ENCODE measurements at regions not wholly inside any gene's neighbourhood (a gene's known extent, or its start where the extent isn't known, plus 50 kb on each side); places are given as distances from the start of the nearest gene placed in this dataset.

DNA sequence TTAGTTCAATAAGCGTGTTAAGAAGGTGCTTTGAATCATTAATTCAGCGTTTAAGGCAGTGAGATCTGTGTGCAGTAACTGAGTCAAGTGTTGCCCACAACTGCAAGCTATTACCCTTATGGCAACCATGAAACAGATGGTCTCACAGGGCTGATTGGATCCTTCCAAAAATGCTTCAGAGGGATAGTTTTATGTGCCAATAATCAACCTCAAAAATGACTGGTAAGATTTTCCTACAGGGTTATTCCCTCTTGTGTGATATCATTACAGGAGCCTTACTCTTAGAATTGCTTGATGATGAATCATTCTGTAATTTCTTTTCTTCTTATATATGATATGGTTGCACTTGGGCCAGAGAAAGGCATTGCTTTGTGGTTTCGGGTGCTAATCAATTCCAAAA lies 1299.2 kb upstream of the ATXN8OS start:
- H3K36me3 ChIP-seq (ENCODE audit: control insufficient read depth in 1 of 2, insufficient read depth in 2 of 2, low read length in 1 of 2): no peaks in the 10 kb centered on the region
- DNase-seq (no peak), ATAC-seq (ENCODE audit: low FRiP score) (no peak)
- no peaks in the 10 kb centered on the region for H3K4me1 ChIP-seq (ENCODE audit: control insufficient read depth in 1 of 2, insufficient read depth in 2 of 2, low read length in 2 of 2)
- H3K9me3 ChIP-seq (ENCODE audit: control insufficient read depth, low read length): no peaks in the 10 kb centered on the region
- no peak overlapping the region for H3K4me3 ChIP-seq (ENCODE audit: low read length in 2 of 2)
- intact Hi-C loops (cut with DNase I): no loop called here
- no peak overlapping the region for H3K27ac ChIP-seq (ENCODE audit: low read depth in 1 of 2, low read length in 2 of 2)
- no peaks in the 10 kb centered on the region for H3K27me3 ChIP-seq (ENCODE audit: control insufficient read depth in 1 of 2, insufficient read depth in 2 of 2, low read length in 1 of 2)
- 73 to 79% methylated on average over 3 of the region's 3 CpGs for WGBS, 2 donors

DNA sequence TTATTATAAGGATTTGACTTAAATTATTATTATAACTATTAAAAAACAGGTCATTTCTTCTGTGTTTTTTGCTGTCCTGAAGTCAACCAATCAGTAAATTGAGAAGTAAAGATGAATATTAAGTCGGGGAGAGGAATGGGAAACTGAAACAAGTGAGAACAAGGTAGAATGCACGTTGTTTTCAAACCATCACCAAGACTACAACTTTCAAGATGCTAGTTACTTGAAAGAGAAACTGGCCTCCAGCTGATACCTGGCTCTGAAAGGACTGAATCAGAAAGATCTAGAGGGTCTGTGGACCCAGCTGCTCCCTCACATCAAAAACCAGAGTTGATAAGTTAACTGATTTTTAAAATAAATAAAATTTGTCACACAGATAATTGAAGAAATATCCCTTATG lies 1301.5 kb upstream of the ATXN8OS start:
- no peaks in the 10 kb centered on the region for H3K36me3 ChIP-seq (ENCODE audit: control insufficient read depth in 1 of 2, insufficient read depth in 2 of 2, low read length in 1 of 2)
- H3K27me3 ChIP-seq (ENCODE audit: control insufficient read depth in 1 of 2, insufficient read depth in 2 of 2, low read length in 1 of 2): no peaks in the 10 kb centered on the region
- H3K9me3 ChIP-seq (ENCODE audit: control insufficient read depth, low read length): no peaks in the 10 kb centered on the region
- ATAC-seq (ENCODE audit: low FRiP score) (no peak), DNase-seq (no peak)
- no peak overlapping the region for H3K27ac ChIP-seq (ENCODE audit: low read depth in 1 of 2, low read length in 2 of 2)
- intact Hi-C loops (cut with DNase I): no loop called here
- no peak overlapping the region for H3K4me3 ChIP-seq (ENCODE audit: low read length in 2 of 2)
- WGBS, 2 donors: 65 to 68% methylated on average over 2 of the region's 2 CpGs
- no peaks in the 10 kb centered on the region for H3K4me1 ChIP-seq (ENCODE audit: control insufficient read depth in 1 of 2, insufficient read depth in 2 of 2, low read length in 2 of 2)

DNA sequence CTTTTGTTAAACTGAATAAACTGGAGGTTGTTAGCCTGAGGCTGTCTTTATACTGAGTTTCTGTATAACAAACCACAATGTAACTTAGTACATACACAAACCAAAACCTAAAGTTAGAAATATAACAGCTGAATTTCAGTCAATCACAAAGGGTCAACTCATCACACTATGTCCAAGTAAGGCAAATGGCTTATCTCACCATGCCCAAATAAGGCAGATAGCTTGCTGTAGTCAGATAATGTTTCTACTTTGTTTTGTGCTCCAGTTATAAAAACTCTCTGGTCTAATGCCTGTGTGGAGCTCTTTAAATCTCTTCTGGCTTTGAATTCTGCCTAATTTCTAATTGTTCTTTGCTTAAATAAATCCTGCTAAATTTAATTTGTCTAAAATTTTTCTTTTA lies 1323.4 kb upstream of the ATXN8OS start:
- no peaks in the 10 kb centered on the region for H3K9me3 ChIP-seq (ENCODE audit: control insufficient read depth, low read length)
- no peaks in the 10 kb centered on the region for H3K4me1 ChIP-seq (ENCODE audit: control insufficient read depth in 1 of 2, insufficient read depth in 2 of 2, low read length in 2 of 2)
- no peak overlapping the region for H3K4me3 ChIP-seq (ENCODE audit: low read length in 2 of 2)
- no peak overlapping the region for H3K27ac ChIP-seq (ENCODE audit: low read depth in 1 of 2, low read length in 2 of 2)
- no peaks in the 10 kb centered on the region for H3K27me3 ChIP-seq (ENCODE audit: control insufficient read depth in 1 of 2, insufficient read depth in 2 of 2, low read length in 1 of 2)
- no peak for ATAC-seq (ENCODE audit: low FRiP score)
- intact Hi-C loops (cut with DNase I): no loop called here
- DNase-seq: no peak
- H3K36me3 ChIP-seq (ENCODE audit: control insufficient read depth in 1 of 2, insufficient read depth in 2 of 2, low read length in 1 of 2): no peaks in the 10 kb centered on the region

DNA sequence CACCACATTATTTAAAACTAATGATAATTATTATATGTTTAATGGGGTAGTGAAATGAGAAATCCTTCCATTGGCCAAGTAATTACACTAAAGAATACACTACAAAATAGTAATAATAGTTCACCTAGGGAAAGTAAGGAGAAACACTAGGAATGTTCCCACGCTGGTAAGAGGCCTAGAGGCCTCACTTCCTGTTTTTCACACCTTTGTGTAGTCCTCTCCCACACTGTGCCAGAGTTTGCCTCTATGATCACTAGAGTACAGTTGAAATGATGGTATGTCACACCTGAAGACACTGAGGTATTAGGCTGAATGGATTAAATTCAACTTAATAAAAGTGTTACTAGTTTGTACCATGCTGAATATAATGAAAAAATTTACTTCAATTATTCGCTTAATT lies 1348.0 kb upstream of the ATXN8OS start:
- no peak for ATAC-seq (ENCODE audit: low FRiP score)
- intact Hi-C loops (cut with DNase I): loop anchor here in 1 of 2 donors (10.0 kb wide), 1 partner anchor 785 kb away; no protein-coding TSS in a partner anchor
- no peak for DNase-seq
- 77 to 80% methylated on average over 2 of the region's 2 CpGs for WGBS, 2 donors
- Histone ChIP-seq H3K27me3 (ENCODE audit: control insufficient read depth in 1 of 2, insufficient read depth in 2 of 2, low read length in 1 of 2) (no peaks in the 10 kb centered on the region), H3K4me3 (ENCODE audit: low read length in 2 of 2) (no peak overlapping the region), H3K9me3 (ENCODE audit: control insufficient read depth, low read length) (no peaks in the 10 kb centered on the region), H3K36me3 (ENCODE audit: control insufficient read depth in 1 of 2, insufficient read depth in 2 of 2, low read length in 1 of 2) (no peaks in the 10 kb centered on the region), H3K27ac (ENCODE audit: low read depth in 1 of 2, low read length in 2 of 2) (no peak overlapping the region), H3K4me1 (ENCODE audit: control insufficient read depth in 1 of 2, insufficient read depth in 2 of 2, low read length in 2 of 2) (no peaks in the 10 kb centered on the region)

DNA sequence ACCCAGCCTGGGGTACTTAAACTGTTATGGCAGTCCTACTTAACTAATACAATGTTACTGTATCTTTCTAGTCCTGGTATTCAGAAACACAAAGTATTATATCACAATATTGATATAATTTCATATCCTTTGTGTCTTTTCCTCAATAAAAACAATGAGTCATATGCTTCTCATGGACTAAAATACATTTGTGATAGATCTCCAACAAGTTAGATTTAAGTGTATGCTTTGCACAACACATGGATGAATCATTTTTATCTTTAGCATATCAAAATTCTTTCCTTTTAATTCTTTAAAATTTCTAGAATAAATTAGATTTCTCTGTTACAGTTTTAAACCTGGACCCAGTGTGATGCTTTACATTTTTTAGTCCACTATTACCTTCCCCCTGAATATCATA lies 1357.8 kb upstream of the ATXN8OS start:
- H3K4me3 ChIP-seq (ENCODE audit: low read length in 2 of 2): no peak overlapping the region
- ATAC-seq (ENCODE audit: low FRiP score) (no peak), DNase-seq (no peak)
- H3K27ac ChIP-seq (ENCODE audit: low read depth in 1 of 2, low read length in 2 of 2): no peak overlapping the region
- no peaks in the 10 kb centered on the region for H3K9me3 ChIP-seq (ENCODE audit: control insufficient read depth, low read length)
- H3K36me3 ChIP-seq (ENCODE audit: control insufficient read depth in 1 of 2, insufficient read depth in 2 of 2, low read length in 1 of 2): no peaks in the 10 kb centered on the region
- intact Hi-C loops (cut with DNase I): loop anchor here in 1 of 2 donors (10.0 kb wide), 1 partner anchor 775 kb away; no protein-coding TSS in a partner anchor
- H3K27me3 ChIP-seq (ENCODE audit: control insufficient read depth in 1 of 2, insufficient read depth in 2 of 2, low read length in 1 of 2): no peaks in the 10 kb centered on the region
- H3K4me1 ChIP-seq (ENCODE audit: control insufficient read depth in 1 of 2, insufficient read depth in 2 of 2, low read length in 2 of 2): no peaks in the 10 kb centered on the region

DNA sequence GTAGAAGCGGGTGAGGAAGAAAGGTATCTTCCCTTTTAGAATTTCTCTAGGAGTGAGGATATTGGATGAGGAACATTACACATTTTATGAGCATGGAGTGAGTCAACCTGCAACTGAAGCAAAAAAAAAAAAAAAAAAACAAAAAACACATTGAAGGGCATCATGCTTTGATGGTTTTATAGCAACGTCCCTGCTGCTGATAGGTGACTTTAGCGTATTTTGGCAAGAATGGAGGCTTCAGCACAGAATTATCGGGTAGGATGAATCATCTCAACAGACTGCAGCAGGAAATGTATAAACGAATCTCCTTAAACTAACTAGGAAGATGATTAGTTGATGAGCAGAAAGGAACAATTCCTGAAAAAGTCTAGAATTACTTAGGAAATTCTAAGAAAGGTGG lies 1359.6 kb upstream of the ATXN8OS start:
- intact Hi-C loops (cut with DNase I): no loop called here

DNA sequence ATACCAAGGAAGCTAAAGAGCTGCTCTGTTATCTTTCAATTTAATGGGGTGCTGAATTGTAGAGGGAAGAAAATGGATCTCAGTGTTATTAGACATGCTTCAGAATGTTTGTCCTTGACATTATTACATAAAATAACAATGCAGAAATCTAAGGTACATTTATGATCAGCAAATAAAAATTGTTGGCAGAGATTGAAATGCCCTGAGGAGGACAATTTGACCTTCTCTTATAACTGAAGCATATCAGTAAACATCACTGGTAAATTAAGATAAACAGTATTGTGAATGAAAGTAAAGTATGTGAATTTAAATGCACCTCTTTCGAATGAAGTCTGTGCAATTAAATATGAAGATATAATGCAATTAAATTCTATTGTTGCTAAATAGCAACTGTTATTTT lies 1362.1 kb upstream of the ATXN8OS start:
- Histone ChIP-seq H3K9me3 (ENCODE audit: control insufficient read depth, low read length) (no peaks in the 10 kb centered on the region), H3K4me1 (ENCODE audit: control insufficient read depth in 1 of 2, insufficient read depth in 2 of 2, low read length in 2 of 2) (no peaks in the 10 kb centered on the region), H3K27me3 (ENCODE audit: control insufficient read depth in 1 of 2, insufficient read depth in 2 of 2, low read length in 1 of 2) (no peaks in the 10 kb centered on the region), H3K36me3 (ENCODE audit: control insufficient read depth in 1 of 2, insufficient read depth in 2 of 2, low read length in 1 of 2) (no peaks in the 10 kb centered on the region), H3K4me3 (ENCODE audit: low read length in 2 of 2) (no peak overlapping the region), H3K27ac (ENCODE audit: low read depth in 1 of 2, low read length in 2 of 2) (no peak overlapping the region)
- DNase-seq: no peak
- WGBS, 2 donors: 74 to 85% methylated on average over 1 of the region's 1 CpG
- intact Hi-C loops (cut with DNase I): no loop called here
- no peak for ATAC-seq (ENCODE audit: low FRiP score)

More for the DNA sequence above, 1359.6 kb upstream of the ATXN8OS start:
- Histone ChIP-seq H3K9me3 (ENCODE audit: control insufficient read depth, low read length) (no peaks in the 10 kb centered on the region), H3K4me1 (ENCODE audit: control insufficient read depth in 1 of 2, insufficient read depth in 2 of 2, low read length in 2 of 2) (no peaks in the 10 kb centered on the region), H3K27me3 (ENCODE audit: control insufficient read depth in 1 of 2, insufficient read depth in 2 of 2, low read length in 1 of 2) (no peaks in the 10 kb centered on the region), H3K4me3 (ENCODE audit: low read length in 2 of 2) (no peak overlapping the region), H3K36me3 (ENCODE audit: control insufficient read depth in 1 of 2, insufficient read depth in 2 of 2, low read length in 1 of 2) (no peaks in the 10 kb centered on the region), H3K27ac (ENCODE audit: low read depth in 1 of 2, low read length in 2 of 2) (no peak overlapping the region)
- DNase-seq (no peak), ATAC-seq (ENCODE audit: low FRiP score) (no peak)
- 74 to 79% methylated on average over 5 of the region's 5 CpGs for WGBS, 2 donors

DNA sequence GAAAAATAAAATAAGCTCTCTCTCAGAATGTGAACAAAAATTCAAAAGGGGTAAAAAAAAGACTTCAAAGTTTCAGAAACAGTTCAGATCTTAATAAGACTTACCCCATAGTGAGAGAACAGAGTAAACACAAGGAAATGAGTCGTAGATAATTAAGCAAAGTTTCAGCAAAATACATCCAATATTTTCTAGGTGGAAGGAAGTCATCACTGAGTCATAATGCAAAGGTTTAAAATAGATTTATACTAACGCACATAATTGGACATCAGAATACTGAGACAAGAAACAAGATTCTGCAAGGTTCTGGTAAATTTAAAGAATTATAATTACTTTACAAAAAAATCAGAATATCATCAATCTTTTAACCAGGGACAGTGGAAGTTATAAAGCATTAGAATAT lies 1370.7 kb upstream of the ATXN8OS start:
- WGBS, 2 donors: 48 to 54% methylated on average over 2 of the region's 2 CpGs

DNA sequence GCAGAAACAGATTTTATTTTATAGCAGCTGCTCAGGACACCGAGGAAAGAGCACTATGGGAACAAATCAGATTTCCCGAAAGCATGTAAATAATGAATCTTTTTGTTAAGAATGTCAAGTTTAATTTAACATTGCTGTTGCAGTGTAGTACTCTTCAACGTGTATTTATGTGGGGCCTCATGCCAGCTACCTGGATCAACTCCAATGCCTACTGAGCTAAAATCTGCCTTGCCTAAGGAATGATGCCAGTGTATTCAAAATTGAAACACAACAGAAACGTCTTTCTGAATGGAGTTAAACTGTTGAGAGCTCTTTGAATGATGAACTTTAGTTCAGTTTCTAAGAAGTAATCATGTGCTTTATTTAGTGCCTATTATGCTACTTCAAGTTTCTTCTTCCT lies 1379.8 kb upstream of the ATXN8OS start:
- Histone ChIP-seq H3K27me3 (ENCODE audit: control insufficient read depth in 1 of 2, insufficient read depth in 2 of 2, low read length in 1 of 2) (no peaks in the 10 kb centered on the region), H3K4me1 (ENCODE audit: control insufficient read depth in 1 of 2, insufficient read depth in 2 of 2, low read length in 2 of 2) (no peaks in the 10 kb centered on the region), H3K36me3 (ENCODE audit: control insufficient read depth in 1 of 2, insufficient read depth in 2 of 2, low read length in 1 of 2) (no peaks in the 10 kb centered on the region), H3K27ac (ENCODE audit: low read depth in 1 of 2, low read length in 2 of 2) (no peak overlapping the region), H3K4me3 (ENCODE audit: low read length in 2 of 2) (no peak overlapping the region), H3K9me3 (ENCODE audit: control insufficient read depth, low read length) (no peaks in the 10 kb centered on the region)
- DNase-seq (no peak), ATAC-seq (ENCODE audit: low FRiP score) (no peak)
- intact Hi-C loops (cut with DNase I): no loop called here
- 20 to 26% methylated on average over 4 of the region's 4 CpGs for WGBS, 2 donors

More for the DNA sequence above, 1370.7 kb upstream of the ATXN8OS start:
- Histone ChIP-seq H3K27me3 (ENCODE audit: control insufficient read depth in 1 of 2, insufficient read depth in 2 of 2, low read length in 1 of 2) (no peaks in the 10 kb centered on the region), H3K9me3 (ENCODE audit: control insufficient read depth, low read length) (no peaks in the 10 kb centered on the region), H3K4me3 (ENCODE audit: low read length in 2 of 2) (no peak overlapping the region), H3K36me3 (ENCODE audit: control insufficient read depth in 1 of 2, insufficient read depth in 2 of 2, low read length in 1 of 2) (no peaks in the 10 kb centered on the region), H3K27ac (ENCODE audit: low read depth in 1 of 2, low read length in 2 of 2) (no peak overlapping the region), H3K4me1 (ENCODE audit: control insufficient read depth in 1 of 2, insufficient read depth in 2 of 2, low read length in 2 of 2) (no peaks in the 10 kb centered on the region)
- intact Hi-C loops (cut with DNase I): no loop called here
- DNase-seq (no peak), ATAC-seq (ENCODE audit: low FRiP score) (no peak)

Data from aorta (tissue), 5 donors.